OCI-LY7 (cell line): ENCODE measurements at regions not wholly inside any gene's neighbourhood (a gene's known extent, or its start where the extent isn't known, plus 50 kb on each side); places are given as distances from the start of the nearest gene placed in this dataset.

Experiments used
- EZH2phosphoT487 ChIP-seq: fragments of 200-600 bp; sonication (generic); IDR thresholded peaks from 2 replicates; pipeline ENCODE4 v1.6.1; 2018; ENCODE audit warnings: low read depth, borderline replicate concordance, mild to moderate bottlenecking, mixed run types, antibody characterized with exemption, low read length, moderate library complexity, mixed read lengths
- TF ChIP-seq, protein P1 (sequence below): fragments of 200-600 bp; sonication (generic); conservative IDR thresholded peaks from 2 replicates; pipeline ENCODE4 v1.5.1; 2014; ENCODE audit warnings: mild to moderate bottlenecking, antibody characterized with exemption, low read length, moderate library complexity, mixed read lengths

DNA sequence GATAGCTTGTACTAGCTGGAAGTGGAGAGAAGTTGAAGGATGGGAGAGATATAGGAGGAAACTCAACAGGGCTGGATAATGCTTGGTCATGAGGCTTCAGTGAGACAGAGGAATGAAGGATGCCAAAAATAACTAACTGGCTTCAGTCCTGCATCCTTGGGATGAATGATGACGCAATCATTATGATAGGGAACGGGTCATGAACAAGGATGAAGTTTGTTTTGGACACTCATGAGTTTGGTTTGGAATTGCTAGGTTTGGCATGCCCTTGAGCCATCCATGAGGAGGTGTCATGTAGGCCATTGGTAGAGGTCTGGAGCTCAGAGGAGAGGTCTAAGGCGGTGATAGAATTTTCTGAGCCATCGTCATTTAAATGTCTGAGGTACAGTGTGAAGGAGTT is 160.0 kb upstream of the NHS start:
- TF ChIP-seq, protein P1, sequence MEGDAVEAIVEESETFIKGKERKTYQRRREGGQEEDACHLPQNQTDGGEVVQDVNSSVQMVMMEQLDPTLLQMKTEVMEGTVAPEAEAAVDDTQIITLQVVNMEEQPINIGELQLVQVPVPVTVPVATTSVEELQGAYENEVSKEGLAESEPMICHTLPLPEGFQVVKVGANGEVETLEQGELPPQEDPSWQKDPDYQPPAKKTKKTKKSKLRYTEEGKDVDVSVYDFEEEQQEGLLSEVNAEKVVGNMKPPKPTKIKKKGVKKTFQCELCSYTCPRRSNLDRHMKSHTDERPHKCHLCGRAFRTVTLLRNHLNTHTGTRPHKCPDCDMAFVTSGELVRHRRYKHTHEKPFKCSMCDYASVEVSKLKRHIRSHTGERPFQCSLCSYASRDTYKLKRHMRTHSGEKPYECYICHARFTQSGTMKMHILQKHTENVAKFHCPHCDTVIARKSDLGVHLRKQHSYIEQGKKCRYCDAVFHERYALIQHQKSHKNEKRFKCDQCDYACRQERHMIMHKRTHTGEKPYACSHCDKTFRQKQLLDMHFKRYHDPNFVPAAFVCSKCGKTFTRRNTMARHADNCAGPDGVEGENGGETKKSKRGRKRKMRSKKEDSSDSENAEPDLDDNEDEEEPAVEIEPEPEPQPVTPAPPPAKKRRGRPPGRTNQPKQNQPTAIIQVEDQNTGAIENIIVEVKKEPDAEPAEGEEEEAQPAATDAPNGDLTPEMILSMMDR: no peak
- no peak for TF ChIP-seq EZH2phosphoT487
